Astrocyte of the cerebellum (primary cell): ENCODE measurements at regions not wholly inside any gene's neighbourhood (a gene's known extent, or its start where the extent isn't known, plus 50 kb on each side); places are given as distances from the start of the nearest gene placed in this dataset.

Experiments
- DNase-seq: peaks from one replicate; pipeline ENCODE4 v3.0.0-alpha.2; 2011; ENCODE audit warnings: low read depth
- H3K4me3 ChIP-seq: 2 replicates; pipeline ENCODE4 v1.5.1; 2011; ENCODE audit warnings: mild to moderate bottlenecking, low read depth, low read length, moderate library complexity
- CTCF ChIP-seq: IDR thresholded peaks from 2 replicates; pipeline ENCODE4 v1.5.1; 2012; ENCODE audit warnings: low read length, low read depth, moderate library complexity, mild to moderate bottlenecking; ENCODE audit errors: missing control alignments
- in situ Hi-C: cut with HindIII; loops from 2 replicates; pipeline ENCODE4 v1.10.0; 2017; ENCODE audit warnings: low sequenced_read_pairs

GRCh38 chr15:93506646-93507045 is 417.6 kb upstream of the RGMA start:
- no peak for TF ChIP-seq CTCF
- H3K4me3 ChIP-seq, result no peak overlapping the region
- in situ Hi-C loops, result no loop called here
- no peak for DNase-seq

GRCh38 chr15:93505506-93505905 is 416.5 kb upstream of the RGMA start:
- TF ChIP-seq CTCF, result no peak
- in situ Hi-C loops, result no loop called here
- no peak overlapping the region for H3K4me3 ChIP-seq
- DNase-seq, result no peak

GRCh38 chr15:93501946-93502345 is 412.9 kb upstream of the RGMA start:
- H3K4me3 ChIP-seq, result no peak overlapping the region
- TF ChIP-seq CTCF, result no peak
- DNase-seq, result no peak
- in situ Hi-C loops, result no loop called here

GRCh38 chr15:93500155-93500554 is 411.1 kb upstream of the RGMA start:
- in situ Hi-C loops, result no loop called here
- no peak for TF ChIP-seq CTCF
- no peak for DNase-seq
- no peak overlapping the region for H3K4me3 ChIP-seq

GRCh38 chr15:93497291-93497690 is 408.3 kb upstream of the RGMA start:
- no peak for DNase-seq
- TF ChIP-seq CTCF, result no peak
- no peak overlapping the region for H3K4me3 ChIP-seq
- in situ Hi-C loops, result no loop called here

GRCh38 chr15:93496888-93497287 is 407.9 kb upstream of the RGMA start:
- no peak for DNase-seq
- no peak for TF ChIP-seq CTCF
- no peak overlapping the region for H3K4me3 ChIP-seq
- in situ Hi-C loops, result no loop called here
